ENCODE measurements at regions not wholly inside any gene's neighbourhood (a gene's known extent, or its start where the extent isn't known, plus 50 kb on each side); places are given as distances from the start of the nearest gene placed in this dataset.

- no peak overlapping the region for H2AFZ ChIP-seq (ENCODE audit: low read depth, low read length)
- H3K4me2 ChIP-seq (ENCODE audit: low read length), result peak overlapping the region; percentile 65
- H3K4me1 ChIP-seq (ENCODE audit: low read length), result peaks cover 51% of the 10 kb centered on the region
- H3K9ac ChIP-seq (ENCODE audit: low read length), result no peak overlapping the region
- no peaks in the 10 kb centered on the region for H4K20me1 ChIP-seq (ENCODE audit: insufficient read depth, low read length)
- no peaks in the 10 kb centered on the region for H3K27me3 ChIP-seq (ENCODE audit: low read depth, low read length)
- no peak for TF ChIP-seq EZH2phosphoT487 (IDR thresholded peaks at IDR 0.05; ENCODE audit: low read depth)
- TF ChIP-seq CTCF (IDR thresholded peaks at IDR 0.05; ENCODE audit: low read depth, low read length), result no peak
- H3K36me3 ChIP-seq (replicated peaks; ENCODE audit: low read depth, low read length), result no peaks in the 10 kb centered on the region
- no peaks in the 10 kb centered on the region for H3K9me3 ChIP-seq (ENCODE audit: insufficient read depth, low read length)
- H3K4me3 ChIP-seq (ENCODE audit: low read length), result peak overlapping the region; percentile 24
- no peaks in the 10 kb centered on the region for H3K79me2 ChIP-seq (ENCODE audit: low read length)
- H3K27ac ChIP-seq (ENCODE audit: low read length), result no peak overlapping the region
Observed at GRCh38 chr2:181311837-181312236, 145.3 kb upstream of the ITGA4 start.

- H3K4me3 ChIP-seq (ENCODE audit: low read length), result peak overlapping the region; percentile 24
- H3K36me3 ChIP-seq (replicated peaks; ENCODE audit: low read depth, low read length), result no peaks in the 10 kb centered on the region
- H3K9ac ChIP-seq (ENCODE audit: low read length), result 0 out of 2 replicates have a peak overlapping the region, but pooled peaks have one; percentile 1
- H4K20me1 ChIP-seq (ENCODE audit: insufficient read depth, low read length), result no peaks in the 10 kb centered on the region
- peak overlapping the region; percentile 1; the same call in 1 of the 2 replicates for H3K27ac ChIP-seq (ENCODE audit: low read length)
- peak overlapping the region; percentile 8; the same call in 1 of the 2 replicates for H2AFZ ChIP-seq (ENCODE audit: low read depth, low read length)
- no peaks in the 10 kb centered on the region for H3K27me3 ChIP-seq (ENCODE audit: low read depth, low read length)
- H3K4me2 ChIP-seq (ENCODE audit: low read length), result peak overlapping the region; percentile 65
- no peaks in the 10 kb centered on the region for H3K79me2 ChIP-seq (ENCODE audit: low read length)
- no peak for TF ChIP-seq CTCF (IDR thresholded peaks at IDR 0.05; ENCODE audit: low read depth, low read length)
- no peak for TF ChIP-seq EZH2phosphoT487 (IDR thresholded peaks at IDR 0.05; ENCODE audit: low read depth)
- no peaks in the 10 kb centered on the region for H3K9me3 ChIP-seq (ENCODE audit: insufficient read depth, low read length)
- H3K4me1 ChIP-seq (ENCODE audit: low read length), result peaks cover 45% of the 10 kb centered on the region
Observed at GRCh38 chr2:181312515-181312927, 144.7 kb upstream of the ITGA4 start.

- Histone ChIP-seq H3K27ac (ENCODE audit: low read length) (no peak overlapping the region), H4K20me1 (ENCODE audit: insufficient read depth, low read length) (no peaks in the 10 kb centered on the region), H2AFZ (ENCODE audit: low read depth, low read length) (no peak overlapping the region), H3K4me3 (ENCODE audit: low read length) (no peak overlapping the region), H3K9me3 (ENCODE audit: insufficient read depth, low read length) (no peaks in the 10 kb centered on the region), H3K36me3 (replicated peaks; ENCODE audit: low read depth, low read length) (no peaks in the 10 kb centered on the region), H3K4me1 (ENCODE audit: low read length) (peaks cover 39% of the 10 kb centered on the region), H3K79me2 (ENCODE audit: low read length) (no peaks in the 10 kb centered on the region), H3K27me3 (ENCODE audit: low read depth, low read length) (no peaks in the 10 kb centered on the region), H3K9ac (ENCODE audit: low read length) (no peak overlapping the region), H3K4me2 (ENCODE audit: low read length) (peak overlapping the region; percentile 65)
- TF ChIP-seq CTCF (IDR thresholded peaks at IDR 0.05; ENCODE audit: low read depth, low read length) (no peak), EZH2phosphoT487 (IDR thresholded peaks at IDR 0.05; ENCODE audit: low read depth) (no peak)
Observed at GRCh38 chr2:181313845-181314244, 143.3 kb upstream of the ITGA4 start.

- Histone ChIP-seq H3K9me3 (ENCODE audit: insufficient read depth, low read length) (no peaks in the 10 kb centered on the region), H3K27ac (ENCODE audit: low read length) (no peak overlapping the region), H3K4me3 (ENCODE audit: low read length) (no peak overlapping the region), H2AFZ (ENCODE audit: low read depth, low read length) (no peak overlapping the region), H4K20me1 (ENCODE audit: insufficient read depth, low read length) (no peaks in the 10 kb centered on the region), H3K4me1 (ENCODE audit: low read length) (peaks cover 34% of the 10 kb centered on the region), H3K4me2 (ENCODE audit: low read length) (no peak overlapping the region), H3K79me2 (ENCODE audit: low read length) (no peaks in the 10 kb centered on the region), H3K36me3 (replicated peaks; ENCODE audit: low read depth, low read length) (no peaks in the 10 kb centered on the region), H3K27me3 (ENCODE audit: low read depth, low read length) (no peaks in the 10 kb centered on the region), H3K9ac (ENCODE audit: low read length) (no peak overlapping the region)
- TF ChIP-seq EZH2phosphoT487 (IDR thresholded peaks at IDR 0.05; ENCODE audit: low read depth) (no peak), CTCF (IDR thresholded peaks at IDR 0.05; ENCODE audit: low read depth, low read length) (no peak)
Observed at GRCh38 chr2:181314551-181314950, 142.6 kb upstream of the ITGA4 start.
